ENCODE measurements at regions not wholly inside any gene's neighbourhood (a gene's known extent, or its start where the extent isn't known, plus 50 kb on each side); places are given as distances from the start of the nearest gene placed in this dataset.
"Not testable (repeated sequence)": the region's sequence is repeated elsewhere in the genome, so short reads cannot be mapped to it uniquely, and the experiment has no call there.

GRCh38 chr13:58379221-58379620 lies 747.7 kb downstream of the PCDH17 start:
- no peak overlapping the region for H3K4me3 ChIP-seq (ENCODE audit: low read depth, low read length)
- ChIA-PET CTCF (no interaction called here), POLR2A (no interaction called here)
- TF ChIP-seq CTCF (IDR thresholded peaks at IDR 0.05; ENCODE audit: insufficient read depth, low read length, missing control alignments) = no peak
- DNase-seq (ENCODE audit: low read depth, low spot score) = no peak

GRCh38 chr13:58385336-58385735 lies 753.8 kb downstream of the PCDH17 start:
- H3K4me3 ChIP-seq (ENCODE audit: low read depth, low read length); DNase-seq (ENCODE audit: low read depth, low spot score); POLR2A ChIA-PET; CTCF ChIA-PET: not testable (repeated sequence)

GRCh38 chr13:58397596-58398387 lies 766.2 kb downstream of the PCDH17 start:
- ChIA-PET POLR2A (no interaction called here), CTCF (no interaction called here)
- TF ChIP-seq CTCF (IDR thresholded peaks at IDR 0.05; ENCODE audit: insufficient read depth, low read length, missing control alignments) = no peak
- DNase-seq (ENCODE audit: low read depth, low spot score) = no peak
- no peak overlapping the region for H3K4me3 ChIP-seq (ENCODE audit: low read depth, low read length)

GRCh38 chr13:58399263-58399662 lies 767.7 kb downstream of the PCDH17 start:
- TF ChIP-seq CTCF (IDR thresholded peaks at IDR 0.05; ENCODE audit: insufficient read depth, low read length, missing control alignments) = no peak
- no peak overlapping the region for H3K4me3 ChIP-seq (ENCODE audit: low read depth, low read length)
- ChIA-PET POLR2A (no interaction called here), CTCF (no interaction called here)
- no peak for DNase-seq (ENCODE audit: low read depth, low spot score)

GRCh38 chr13:58406545-58406944 lies 775.0 kb downstream of the PCDH17 start:
- no peak for TF ChIP-seq CTCF (IDR thresholded peaks at IDR 0.05; ENCODE audit: insufficient read depth, low read length, missing control alignments)
- DNase-seq (ENCODE audit: low read depth, low spot score) = no peak
- no peak overlapping the region for H3K4me3 ChIP-seq (ENCODE audit: low read depth, low read length)
- POLR2A ChIA-PET = no interaction called here
- CTCF ChIA-PET = no interaction called here

GRCh38 chr13:58429917-58430316 lies 798.4 kb downstream of the PCDH17 start:
- POLR2A ChIA-PET = no interaction called here
- DNase-seq (ENCODE audit: low read depth, low spot score) = no peak
- no peak for TF ChIP-seq CTCF (IDR thresholded peaks at IDR 0.05; ENCODE audit: insufficient read depth, low read length, missing control alignments)
- CTCF ChIA-PET = no interaction called here
- no peak overlapping the region for H3K4me3 ChIP-seq (ENCODE audit: low read depth, low read length)

GRCh38 chr13:58434943-58435342 lies 803.4 kb downstream of the PCDH17 start:
- H3K4me3 ChIP-seq (ENCODE audit: low read depth, low read length) = no peak overlapping the region
- TF ChIP-seq CTCF (IDR thresholded peaks at IDR 0.05; ENCODE audit: insufficient read depth, low read length, missing control alignments) = no peak
- ChIA-PET CTCF (no interaction called here), POLR2A (no interaction called here)
- DNase-seq (ENCODE audit: low read depth, low spot score) = no peak
